Trophoblast cell (in vitro differentiated cells and primary cell): ENCODE measurements at regions not wholly inside any gene's neighbourhood (a gene's known extent, or its start where the extent isn't known, plus 50 kb on each side); places are given as distances from the start of the nearest gene placed in this dataset.

Source experiments
- DNase-seq, 2 donors: peaks; one replicate each; pipeline ENCODE4 v3.0.0-alpha.2; 2016
- H2AFZ ChIP-seq: 2 replicates; pipeline ENCODE4 v1.6.1; 2013; ENCODE audit warnings: low read length, moderate library complexity, mild to moderate bottlenecking; ENCODE audit not compliant: insufficient read depth, poor library complexity
- H2AK5ac ChIP-seq: 2 replicates; pipeline ENCODE4 v1.6.1; 2013; ENCODE audit warnings: mild to moderate bottlenecking, low read length
- H2BK120ac ChIP-seq: 2 replicates; pipeline ENCODE4 v1.6.1; 2013; ENCODE audit warnings: low read length, mild to moderate bottlenecking, moderate library complexity; ENCODE audit not compliant: insufficient read depth, poor library complexity
- H2BK12ac ChIP-seq: 2 replicates; pipeline ENCODE4 v1.6.1; 2013; ENCODE audit warnings: mild to moderate bottlenecking, low read length, moderate library complexity
- H2BK5ac ChIP-seq: 2 replicates; pipeline ENCODE4 v1.6.1; 2013; ENCODE audit warnings: low read length, low read depth, moderate library complexity, mild to moderate bottlenecking; ENCODE audit not compliant: poor library complexity
- H3K14ac ChIP-seq: 2 replicates; pipeline ENCODE4 v1.6.1; 2013; ENCODE audit warnings: mild to moderate bottlenecking, low read length
- H3K18ac ChIP-seq: 2 replicates; pipeline ENCODE4 v1.6.1; 2013; ENCODE audit warnings: mild to moderate bottlenecking, low read length
- H3K23ac ChIP-seq: 2 replicates; pipeline ENCODE4 v1.6.1; 2013; ENCODE audit warnings: low read length
- H3K27ac ChIP-seq: 2 replicates; pipeline ENCODE4 v1.5.1; 2013; ENCODE audit warnings: low read depth, mild to moderate bottlenecking, inconsistent platforms, low read length, moderate library complexity
- H3K27me3 ChIP-seq: 2 replicates; pipeline ENCODE4 v1.6.1; 2013; ENCODE audit warnings: inconsistent platforms, mild to moderate bottlenecking, low read length, moderate library complexity; ENCODE audit not compliant: insufficient read depth
- H3K36me3 ChIP-seq, 2 experiments: 1 replicate in 1 of 2; 2 replicates in 1 of 2; pipeline ENCODE4 v1.6.1; 2013; ENCODE audit warnings: low read length in 2 of 2, mild to moderate bottlenecking in 2 of 2, moderate library complexity in 1 of 2; ENCODE audit not compliant: insufficient read depth in 2 of 2, control insufficient read depth in 1 of 2
- H3K4ac ChIP-seq: 2 replicates; pipeline ENCODE4 v1.6.1; 2013; ENCODE audit warnings: low read depth, mild to moderate bottlenecking, low read length, moderate library complexity
- H3K4me1 ChIP-seq, 2 experiments: 1 replicate in 1 of 2; 2 replicates in 1 of 2; pipeline ENCODE4 v1.6.1; 2013; ENCODE audit warnings: low read length in 2 of 2, mild to moderate bottlenecking in 2 of 2, moderate library complexity in 1 of 2; ENCODE audit not compliant: insufficient read depth in 2 of 2, control insufficient read depth in 1 of 2
- H3K4me2 ChIP-seq: 2 replicates; pipeline ENCODE4 v1.6.1; 2013; ENCODE audit warnings: inconsistent platforms, mild to moderate bottlenecking, low read length, moderate library complexity
- H3K4me3 ChIP-seq: 2 replicates; pipeline ENCODE4 v1.5.1; 2013; ENCODE audit warnings: mild to moderate bottlenecking, low read depth, low read length, inconsistent platforms
- H3K79me1 ChIP-seq: one replicate; pipeline ENCODE4 v1.6.1; 2013; ENCODE audit warnings: low read length
- H3K79me2 ChIP-seq: 2 replicates; pipeline ENCODE4 v1.6.1; 2013; ENCODE audit warnings: low read length, mild to moderate bottlenecking; ENCODE audit not compliant: control insufficient read depth, insufficient read depth, poor library complexity
- H3K9ac ChIP-seq: 2 replicates; pipeline ENCODE4 v1.6.1; 2013; ENCODE audit warnings: mild to moderate bottlenecking, low read length
- H3K9me3 ChIP-seq: 2 replicates; pipeline ENCODE4 v1.6.1; 2013; ENCODE audit warnings: low read depth, mild to moderate bottlenecking, control low read depth, inconsistent platforms, low read length; ENCODE audit not compliant: insufficient read depth
- H4K12ac ChIP-seq: 2 replicates; pipeline ENCODE4 v1.6.1; 2013; ENCODE audit warnings: low read depth, mild to moderate bottlenecking, low read length, moderate library complexity
- H4K8ac ChIP-seq: 2 replicates; pipeline ENCODE4 v1.6.1; 2013; ENCODE audit warnings: low read depth, mild to moderate bottlenecking, low read length, moderate library complexity
- H4K91ac ChIP-seq: one replicate; pipeline ENCODE4 v1.6.1; 2013; ENCODE audit warnings: low read depth, mild to moderate bottlenecking, low read length, moderate library complexity
- WGBS: extraction: QIAGEN DNeasy Blood & Tissue Kit; methylation state at CpG from one replicate; pipeline ENCODE4 v1.1.7; 2013; ENCODE audit warnings: missing lambda C conversion rate; ENCODE audit not compliant: insufficient read length, insufficient coverage; ENCODE audit errors: extremely low coverage; 5-methylcytosine and 5-hydroxymethylcytosine counted together

GRCh38 chr4:8728536-8729407 is 136.2 kb downstream of the CPZ start:
- Histone ChIP-seq H3K79me1 (no peaks in the 10 kb centered on the region), H3K79me2 (no peaks in the 10 kb centered on the region), H3K4me1 (no peaks in the 10 kb centered on the region), H2BK12ac (no peak overlapping the region), H3K9me3 (peaks cover 3% of the 10 kb centered on the region), H3K4ac (no peak overlapping the region), H2AFZ (no peak overlapping the region), H3K23ac (no peak overlapping the region), H3K18ac (no peak overlapping the region), H2BK120ac (no peak overlapping the region), H3K4me3 (no peak overlapping the region), H3K14ac (no peak overlapping the region), H4K12ac (no peak overlapping the region), H2BK5ac (no peak overlapping the region), H4K8ac (no peak overlapping the region), H2AK5ac (no peak overlapping the region), H3K36me3 (no peaks in the 10 kb centered on the region), H3K27ac (no peak overlapping the region), H3K4me2 (no peak overlapping the region), H3K9ac (no peak overlapping the region), H4K91ac (no peak overlapping the region), H3K27me3 (no peaks in the 10 kb centered on the region)
- WGBS, result no CpG with 5 or more reads among the region's 21 CpGs
- no peak for DNase-seq

DNA sequence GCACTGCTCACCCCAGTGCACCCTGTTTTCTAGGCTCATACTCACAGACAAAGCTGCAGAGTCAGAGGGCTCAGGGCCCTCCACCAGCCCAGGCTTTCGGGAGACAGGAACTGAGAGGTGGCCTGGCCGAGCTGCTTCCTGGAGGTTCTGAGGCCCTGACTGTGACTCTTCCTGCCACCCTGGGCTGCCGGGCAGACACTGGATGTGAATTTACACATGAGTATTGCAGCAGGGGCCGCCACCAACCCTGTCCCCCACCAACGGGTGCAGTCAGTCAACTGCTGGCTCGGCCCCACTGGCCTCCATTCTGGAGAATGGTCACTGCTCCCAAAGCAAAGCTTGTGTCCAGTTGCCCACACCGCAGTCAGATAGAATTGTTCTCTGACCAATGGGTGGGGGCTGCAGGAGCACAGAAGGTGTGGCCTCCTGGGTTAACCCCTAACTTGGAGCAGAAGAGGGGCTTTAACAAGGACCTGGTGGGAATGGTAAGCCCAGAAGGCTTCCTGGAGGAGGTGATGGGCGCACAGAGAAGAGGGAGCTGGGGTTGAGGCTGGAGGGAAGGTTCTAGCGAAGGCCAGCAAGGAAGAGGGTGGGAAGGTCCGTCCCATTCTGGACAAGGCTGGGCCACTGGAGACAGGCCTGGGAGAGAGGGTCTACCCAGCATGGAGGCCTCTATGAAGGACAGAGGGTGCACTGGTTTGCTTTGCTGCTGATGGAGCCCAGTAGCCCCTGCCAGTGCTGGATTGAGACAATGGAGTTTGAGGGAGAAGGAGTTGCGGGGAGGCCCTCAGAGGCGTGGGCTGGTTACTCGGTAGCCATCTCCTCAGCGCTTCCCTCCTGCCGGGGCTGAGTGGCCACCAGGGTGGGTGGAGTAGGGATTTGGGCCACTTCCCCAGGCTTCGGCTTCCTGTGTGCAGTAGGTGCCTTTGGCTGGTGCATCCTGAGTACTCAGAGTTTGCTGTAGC is 135.3 kb downstream of the CPZ start:
- Histone ChIP-seq H3K23ac (no peak overlapping the region), H2BK120ac (no peak overlapping the region), H3K4me3 (no peak overlapping the region), H3K4me1 (no peaks in the 10 kb centered on the region), H3K79me1 (no peaks in the 10 kb centered on the region), H3K14ac (no peak overlapping the region), H3K4me2 (no peak overlapping the region), H4K12ac (no peak overlapping the region), H3K27me3 (no peaks in the 10 kb centered on the region), H3K4ac (no peak overlapping the region), H2AFZ (no peak overlapping the region), H4K91ac (no peak overlapping the region), H3K9me3 (peaks cover 7% of the 10 kb centered on the region), H2AK5ac (no peak overlapping the region), H4K8ac (no peak overlapping the region), H3K18ac (no peak overlapping the region), H3K27ac (no peak overlapping the region), H2BK5ac (no peak overlapping the region), H3K36me3 (no peaks in the 10 kb centered on the region), H3K79me2 (no peaks in the 10 kb centered on the region), H3K9ac (no peak overlapping the region), H2BK12ac (no peak overlapping the region)
- no CpG with 5 or more reads among the region's 16 CpGs for WGBS
- DNase-seq, result no peak

GRCh38 chr4:8727131-8727530 is 134.6 kb downstream of the CPZ start:
- Histone ChIP-seq H3K4me3 (no peak overlapping the region), H3K4ac (no peak overlapping the region), H3K27ac (no peak overlapping the region), H4K12ac (no peak overlapping the region), H3K9me3 (peaks cover 7% of the 10 kb centered on the region), H3K9ac (no peak overlapping the region), H2BK5ac (no peak overlapping the region), H3K27me3 (no peaks in the 10 kb centered on the region), H3K4me2 (no peak overlapping the region), H4K8ac (no peak overlapping the region), H2AFZ (no peak overlapping the region), H3K23ac (no peak overlapping the region), H3K18ac (no peak overlapping the region), H3K36me3 (no peaks in the 10 kb centered on the region), H2AK5ac (no peak overlapping the region), H2BK12ac (no peak overlapping the region), H3K79me1 (no peaks in the 10 kb centered on the region), H3K4me1 (no peaks in the 10 kb centered on the region), H2BK120ac (no peak overlapping the region), H3K14ac (no peak overlapping the region), H4K91ac (no peak overlapping the region), H3K79me2 (no peaks in the 10 kb centered on the region)
- WGBS, result no CpG with 5 or more reads among the region's 12 CpGs
- no peak for DNase-seq

- Histone ChIP-seq H3K18ac (no peak overlapping the region), H2BK5ac (no peak overlapping the region), H3K14ac (no peak overlapping the region), H3K9ac (no peak overlapping the region), H3K23ac (no peak overlapping the region), H2AK5ac (no peak overlapping the region), H3K27me3 (no peaks in the 10 kb centered on the region), H3K79me2 (no peaks in the 10 kb centered on the region), H3K79me1 (no peaks in the 10 kb centered on the region), H4K91ac (no peak overlapping the region), H3K4me1 (no peaks in the 10 kb centered on the region), H3K4me3 (no peak overlapping the region), H3K4me2 (no peak overlapping the region), H3K4ac (no peak overlapping the region), H2BK120ac (no peak overlapping the region), H3K36me3 (no peaks in the 10 kb centered on the region), H4K8ac (no peak overlapping the region), H3K27ac (no peak overlapping the region), H3K9me3 (peaks cover 5% of the 10 kb centered on the region), H4K12ac (no peak overlapping the region), H2AFZ (no peak overlapping the region), H2BK12ac (no peak overlapping the region)
- DNase-seq, result no peak
- no CpG with 5 or more reads among the region's 9 CpGs for WGBS
These were observed 133.8 kb downstream of the CPZ start for GRCh38 chr4:8726344-8726851.
